ENCODE measurements at regions not wholly inside any gene's neighbourhood (a gene's known extent, or its start where the extent isn't known, plus 50 kb on each side); places are given as distances from the start of the nearest gene placed in this dataset.

- no peak for FAIRE-seq
- Histone ChIP-seq H3K9ac (ENCODE audit: control insufficient read depth, insufficient read depth, low read length) (no peak overlapping the region), H3K27me3 (replicated peaks in 1 of 2; ENCODE audit: control insufficient read depth in 2 of 2, insufficient read depth in 2 of 2, low read length in 1 of 2) (no peaks in the 10 kb centered on the region), H3K4me2 (ENCODE audit: control insufficient read depth, insufficient read depth) (no peak overlapping the region), H4K20me1 (ENCODE audit: control insufficient read depth, insufficient read depth) (no peaks in the 10 kb centered on the region), H3K4me1 (ENCODE audit: control insufficient read depth, insufficient read depth, low read length) (no peaks in the 10 kb centered on the region), H3K4me3 (no peak overlapping the region), H3K27ac (ENCODE audit: control insufficient read depth, insufficient read depth) (no peak overlapping the region), H3K79me2 (ENCODE audit: control insufficient read depth, insufficient read depth, low read length) (no peaks in the 10 kb centered on the region), H2AFZ (ENCODE audit: control insufficient read depth, low read depth, low read length) (no peak overlapping the region), H3K9me3 (replicated peaks; ENCODE audit: control insufficient read depth, insufficient read depth, low read length) (no peaks in the 10 kb centered on the region), H3K36me3 (ENCODE audit: control insufficient read depth in 2 of 2, insufficient read depth in 2 of 2, low read length in 1 of 2) (no peaks in the 10 kb centered on the region)
- no peak for TF ChIP-seq RFX5 (IDR thresholded peaks at IDR 0.05; ENCODE audit: low read depth, low read length)
- TF ChIP-seq POLR2AphosphoS2 (IDR thresholded peaks at IDR 0.05; ENCODE audit: low read depth, low read length), result no peak
- no peak for TF ChIP-seq CEBPB (IDR thresholded peaks at IDR 0.05; ENCODE audit: borderline replicate concordance in 1 of 2, low read depth in 2 of 2, low read length in 2 of 2)
- TF ChIP-seq ZBTB33 (IDR thresholded peaks at IDR 0.05), result no peak
- TF ChIP-seq CREM (IDR thresholded peaks at IDR 0.05; ENCODE audit: low read depth), result no peak
- TF ChIP-seq ZNF217 (IDR thresholded peaks at IDR 0.05), result no peak
- no peak for TF ChIP-seq KLF5 (IDR thresholded peaks at IDR 0.05; ENCODE audit: partially characterized antibody)
- TF ChIP-seq MTA3 (IDR thresholded peaks at IDR 0.05; ENCODE audit: borderline replicate concordance, low read length), result no peak
- no peak for TF ChIP-seq ZNF207 (IDR thresholded peaks at IDR 0.05; ENCODE audit: borderline replicate concordance)
- TF ChIP-seq NFYB (IDR thresholded peaks at IDR 0.05; ENCODE audit: insufficient read depth, low read depth, low read length), result no peak
- no peak for TF ChIP-seq SREBF2 (IDR thresholded peaks at IDR 0.05; ENCODE audit: low read length)
- no peak for TF ChIP-seq E2F8 (IDR thresholded peaks at IDR 0.05; ENCODE audit: low read depth, partially characterized antibody)
- TF ChIP-seq MTA2 (IDR thresholded peaks at IDR 0.05; ENCODE audit: low read depth), result no peak
- no peak for TF ChIP-seq NRF1 (conservative IDR thresholded peaks at IDR 0.05; ENCODE audit: low read depth, low read length)
- TF ChIP-seq RCOR1 (conservative IDR thresholded peaks at IDR 0.05; ENCODE audit: low read depth, low read length), result no peak
- TF ChIP-seq BMI1 (IDR thresholded peaks at IDR 0.05; ENCODE audit: borderline replicate concordance), result no peak
- RAD21 ChIA-PET (ENCODE audit: unreplicated experiment), result no interaction called here
- BruUV-seq (replicated peaks), result no TSS peak
- CTCF ChIA-PET, result no interaction called here
- POLR2A ChIA-PET, result no interaction called here
- no peak for ATAC-seq
- intact Hi-C loops (cut with micrococcal nuclease; ENCODE audit: unreplicated experiment) (no loop called here), in situ Hi-C loops (cut with MboI) (no loop called here)
- DNase-seq (ENCODE audit: low read depth, low spot score), result no peak
- SMC1A ChIA-PET (ENCODE audit: uncharacterized antibody, unreplicated experiment), result interaction anchor here (0.7 kb wide), 1 partner anchor 517 kb away, joined by 3 read pairs; no protein-coding TSS in a partner anchor
- WGBS (ENCODE audit: insufficient coverage, insufficient replicate concordance, low lambda C conversion rate, missing lambda C conversion rate), result 0% methylated on average over 1 of the region's 1 CpG
Observed at GRCh38 chr6:147060636-147061035, 143.6 kb upstream of the STXBP5 start.

All from GM12878 (cell line).